ENCODE measurements at regions not wholly inside any gene's neighbourhood (a gene's known extent, or its start where the extent isn't known, plus 50 kb on each side); places are given as distances from the start of the nearest gene placed in this dataset.

DNA sequence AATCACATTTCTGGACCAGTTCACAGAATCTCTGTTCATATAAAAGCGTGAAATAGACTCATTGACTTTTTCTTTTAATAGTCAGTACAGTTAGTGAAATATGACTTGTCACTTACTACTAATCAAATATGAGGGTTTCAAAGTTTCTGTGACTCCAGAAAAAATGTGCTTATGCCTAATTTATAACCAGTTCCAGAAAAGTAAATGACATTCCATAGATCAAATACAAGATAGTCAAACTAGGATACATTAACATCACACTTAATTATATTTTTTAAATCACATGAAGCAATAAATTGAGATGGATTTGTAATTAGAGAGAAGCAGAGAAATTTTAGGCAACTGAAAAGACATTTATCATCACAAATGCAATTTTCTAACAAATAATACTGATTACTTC lies 491.4 kb downstream of the KIF20B start:
- Histone ChIP-seq H3K79me2 (ENCODE audit: control insufficient read depth, insufficient read depth, low read length) (no peaks in the 10 kb centered on the region), H3K27me3 (ENCODE audit: control insufficient read depth, insufficient read depth, low read length) (no peaks in the 10 kb centered on the region), H3K9ac (ENCODE audit: insufficient read depth, low read length) (no peak overlapping the region), H3K36me3 (ENCODE audit: control insufficient read depth, insufficient read depth, low read length) (no peaks in the 10 kb centered on the region), H3K4me1 (ENCODE audit: control insufficient read depth, extremely low read depth, insufficient read depth, low read length) (peaks cover 2% of the 10 kb centered on the region), H3K4me3 (replicated peaks in 1 of 4; ENCODE audit: control extremely low read depth in 1 of 4, insufficient read depth in 1 of 4, low read depth in 3 of 4, low read length in 4 of 4) (no peak overlapping the region), H3K4me2 (ENCODE audit: extremely low read depth, insufficient read depth, low read length) (peak overlapping the region; percentile 36), H2AFZ (ENCODE audit: low read length) (no peak overlapping the region), H3K27ac (ENCODE audit: insufficient read depth, low read length) (no peak overlapping the region), H4K20me1 (ENCODE audit: control insufficient read depth, extremely low read depth, insufficient read depth, low read length) (no peaks in the 10 kb centered on the region), H3K9me3 (ENCODE audit: control insufficient read depth, insufficient read depth, low read depth, low read length) (no peaks in the 10 kb centered on the region)
- DNase-seq (ENCODE audit: low read depth in 2 of 2): no peak
- TF ChIP-seq, protein P1, sequence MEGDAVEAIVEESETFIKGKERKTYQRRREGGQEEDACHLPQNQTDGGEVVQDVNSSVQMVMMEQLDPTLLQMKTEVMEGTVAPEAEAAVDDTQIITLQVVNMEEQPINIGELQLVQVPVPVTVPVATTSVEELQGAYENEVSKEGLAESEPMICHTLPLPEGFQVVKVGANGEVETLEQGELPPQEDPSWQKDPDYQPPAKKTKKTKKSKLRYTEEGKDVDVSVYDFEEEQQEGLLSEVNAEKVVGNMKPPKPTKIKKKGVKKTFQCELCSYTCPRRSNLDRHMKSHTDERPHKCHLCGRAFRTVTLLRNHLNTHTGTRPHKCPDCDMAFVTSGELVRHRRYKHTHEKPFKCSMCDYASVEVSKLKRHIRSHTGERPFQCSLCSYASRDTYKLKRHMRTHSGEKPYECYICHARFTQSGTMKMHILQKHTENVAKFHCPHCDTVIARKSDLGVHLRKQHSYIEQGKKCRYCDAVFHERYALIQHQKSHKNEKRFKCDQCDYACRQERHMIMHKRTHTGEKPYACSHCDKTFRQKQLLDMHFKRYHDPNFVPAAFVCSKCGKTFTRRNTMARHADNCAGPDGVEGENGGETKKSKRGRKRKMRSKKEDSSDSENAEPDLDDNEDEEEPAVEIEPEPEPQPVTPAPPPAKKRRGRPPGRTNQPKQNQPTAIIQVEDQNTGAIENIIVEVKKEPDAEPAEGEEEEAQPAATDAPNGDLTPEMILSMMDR (conservative IDR thresholded peaks at IDR 0.05 in 1 of 2, IDR thresholded peaks at IDR 0.05 in 1 of 2; ENCODE audit: low read depth in 1 of 2, low read length in 2 of 2): no peak
- TF ChIP-seq EZH2 (IDR thresholded peaks at IDR 0.05; ENCODE audit: low read length, missing control alignments): no peak

DNA sequence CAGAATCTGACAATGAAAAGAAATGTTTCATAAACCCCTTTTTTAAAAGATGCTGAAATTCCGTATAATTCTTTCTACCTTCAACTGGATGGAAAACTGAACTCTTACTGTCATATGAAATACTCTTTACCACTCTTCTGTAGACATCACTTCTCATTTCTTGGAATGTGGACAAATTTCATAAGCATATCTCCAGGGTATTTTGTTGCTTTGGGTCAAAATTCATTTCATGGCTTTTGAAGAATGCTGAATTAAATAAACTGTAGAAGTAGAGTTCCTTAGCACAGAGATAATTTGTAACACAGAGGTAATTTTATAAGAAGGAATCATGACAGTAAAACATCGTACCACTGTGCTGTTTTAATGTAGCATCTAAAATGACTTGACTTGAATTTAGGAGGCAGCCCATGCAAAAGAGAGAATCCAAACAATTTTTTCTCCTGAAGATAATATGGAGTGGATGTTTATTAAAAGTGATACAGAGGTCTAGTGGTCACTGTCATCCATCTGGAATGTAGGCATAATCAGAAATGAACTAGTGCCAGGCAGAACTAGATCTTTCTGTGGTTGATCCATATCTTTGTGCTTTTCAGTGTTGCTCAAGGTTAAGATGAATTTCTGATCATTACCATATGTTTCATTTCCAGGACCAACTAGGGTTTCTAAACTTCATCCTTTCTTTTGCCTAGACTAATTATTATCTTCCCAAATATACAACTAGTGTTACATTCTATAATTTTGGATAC lies 492.0 kb downstream of the KIF20B start:
- no peak for TF ChIP-seq EZH2 (IDR thresholded peaks at IDR 0.05; ENCODE audit: low read length, missing control alignments)
- TF ChIP-seq, protein P1 (conservative IDR thresholded peaks at IDR 0.05 in 1 of 2, IDR thresholded peaks at IDR 0.05 in 1 of 2; ENCODE audit: low read depth in 1 of 2, low read length in 2 of 2): no peak

DNA sequence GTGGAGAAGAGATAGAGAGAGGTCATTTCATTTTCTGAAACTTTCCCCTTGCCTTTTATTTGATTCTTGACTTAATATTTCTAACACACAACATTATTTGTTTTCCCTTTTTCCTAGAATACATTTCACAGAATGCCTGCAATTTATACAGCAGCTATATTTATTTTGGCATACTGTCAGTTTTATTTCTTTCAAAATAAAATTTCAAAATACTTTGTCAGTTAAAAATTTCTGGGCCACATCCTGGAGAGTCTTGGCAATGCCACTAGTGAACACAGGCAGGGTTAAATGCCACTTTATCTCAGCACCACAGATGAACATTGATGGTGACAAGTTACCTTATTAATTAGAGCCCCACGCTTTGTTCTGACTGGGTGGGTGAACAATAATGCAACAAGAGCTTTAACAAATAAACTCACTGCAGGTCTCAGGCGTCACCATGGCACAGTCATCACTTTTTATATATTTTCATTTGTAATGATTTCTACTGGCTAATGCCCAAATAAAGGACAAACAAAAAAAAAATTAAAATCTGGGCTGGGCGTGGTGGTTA lies 494.0 kb downstream of the KIF20B start:
- Histone ChIP-seq H3K27ac (ENCODE audit: insufficient read depth, low read length) (no peak overlapping the region), H3K36me3 (ENCODE audit: control insufficient read depth, insufficient read depth, low read length) (no peaks in the 10 kb centered on the region), H3K27me3 (ENCODE audit: control insufficient read depth, insufficient read depth, low read length) (no peaks in the 10 kb centered on the region), H3K4me2 (ENCODE audit: extremely low read depth, insufficient read depth, low read length) (no peak overlapping the region), H3K4me1 (ENCODE audit: control insufficient read depth, extremely low read depth, insufficient read depth, low read length) (peaks cover 4% of the 10 kb centered on the region), H3K9me3 (ENCODE audit: control insufficient read depth, insufficient read depth, low read depth, low read length) (no peaks in the 10 kb centered on the region), H3K4me3 (replicated peaks in 1 of 4; ENCODE audit: control extremely low read depth in 1 of 4, insufficient read depth in 1 of 4, low read depth in 3 of 4, low read length in 4 of 4) (no peak overlapping the region), H2AFZ (ENCODE audit: low read length) (no peak overlapping the region), H3K79me2 (ENCODE audit: control insufficient read depth, insufficient read depth, low read length) (no peaks in the 10 kb centered on the region), H4K20me1 (ENCODE audit: control insufficient read depth, extremely low read depth, insufficient read depth, low read length) (no peaks in the 10 kb centered on the region), H3K9ac (ENCODE audit: insufficient read depth, low read length) (no peak overlapping the region)
- no peak for TF ChIP-seq EZH2 (IDR thresholded peaks at IDR 0.05; ENCODE audit: low read length, missing control alignments)
- TF ChIP-seq, protein P1 (conservative IDR thresholded peaks at IDR 0.05 in 1 of 2, IDR thresholded peaks at IDR 0.05 in 1 of 2; ENCODE audit: low read depth in 1 of 2, low read length in 2 of 2): no peak
- DNase-seq (ENCODE audit: low read depth in 2 of 2): peak; percentile 33 to 44

More for the DNA sequence above, 492.0 kb downstream of the KIF20B start:
- Histone ChIP-seq H3K79me2 (ENCODE audit: control insufficient read depth, insufficient read depth, low read length) (no peaks in the 10 kb centered on the region), H4K20me1 (ENCODE audit: control insufficient read depth, extremely low read depth, insufficient read depth, low read length) (no peaks in the 10 kb centered on the region), H3K27ac (ENCODE audit: insufficient read depth, low read length) (no peak overlapping the region), H3K4me2 (ENCODE audit: extremely low read depth, insufficient read depth, low read length) (peak overlapping the region; percentile 36), H3K27me3 (ENCODE audit: control insufficient read depth, insufficient read depth, low read length) (no peaks in the 10 kb centered on the region), H3K9ac (ENCODE audit: insufficient read depth, low read length) (no peak overlapping the region), H2AFZ (ENCODE audit: low read length) (no peak overlapping the region), H3K4me3 (replicated peaks in 1 of 4; ENCODE audit: control extremely low read depth in 1 of 4, insufficient read depth in 1 of 4, low read depth in 3 of 4, low read length in 4 of 4) (no peak overlapping the region), H3K9me3 (ENCODE audit: control insufficient read depth, insufficient read depth, low read depth, low read length) (no peaks in the 10 kb centered on the region), H3K4me1 (ENCODE audit: control insufficient read depth, extremely low read depth, insufficient read depth, low read length) (peaks cover 4% of the 10 kb centered on the region), H3K36me3 (ENCODE audit: control insufficient read depth, insufficient read depth, low read length) (no peaks in the 10 kb centered on the region)
- DNase-seq (ENCODE audit: low read depth in 2 of 2): peak; percentile 89 to 90

Data from fibroblast of lung (primary cell).